ENCODE measurements at regions not wholly inside any gene's neighbourhood (a gene's known extent, or its start where the extent isn't known, plus 50 kb on each side); places are given as distances from the start of the nearest gene placed in this dataset.

DNA sequence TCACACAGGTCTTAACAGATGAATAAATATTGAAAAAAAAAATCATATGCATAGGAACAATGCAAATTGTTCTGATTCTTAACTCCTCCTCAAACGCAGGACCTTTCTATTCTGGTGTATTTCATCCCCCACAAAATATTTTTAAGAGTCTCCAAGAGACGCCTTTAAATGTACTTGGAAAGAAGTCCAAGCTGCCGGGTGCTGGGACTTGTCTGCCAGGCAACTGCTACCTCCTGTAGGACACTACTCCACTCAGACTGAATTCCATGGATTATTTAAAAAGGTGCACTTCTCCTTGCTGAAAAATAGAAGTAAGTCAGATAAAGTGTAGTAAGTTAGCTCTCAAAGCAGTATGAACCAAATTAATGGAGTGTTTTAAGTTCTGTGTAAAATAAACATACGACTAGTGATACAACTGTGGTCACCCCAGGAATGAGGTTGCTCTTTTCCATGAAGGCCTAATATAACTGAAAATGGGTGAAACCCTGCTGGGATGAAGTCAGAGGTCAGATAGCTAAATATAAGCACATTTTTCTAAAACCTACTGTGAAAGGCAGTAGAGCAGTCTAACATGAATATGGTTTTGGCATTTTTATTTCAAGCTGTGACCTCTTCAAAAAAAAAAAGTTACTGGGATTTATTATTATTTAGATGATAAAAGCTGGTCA lies 189.2 kb upstream of the PBX1 start:
- in situ Hi-C loops (cut with HindIII; ENCODE audit: low sequenced_read_pairs), result no loop called here
- TF ChIP-seq, protein P1, sequence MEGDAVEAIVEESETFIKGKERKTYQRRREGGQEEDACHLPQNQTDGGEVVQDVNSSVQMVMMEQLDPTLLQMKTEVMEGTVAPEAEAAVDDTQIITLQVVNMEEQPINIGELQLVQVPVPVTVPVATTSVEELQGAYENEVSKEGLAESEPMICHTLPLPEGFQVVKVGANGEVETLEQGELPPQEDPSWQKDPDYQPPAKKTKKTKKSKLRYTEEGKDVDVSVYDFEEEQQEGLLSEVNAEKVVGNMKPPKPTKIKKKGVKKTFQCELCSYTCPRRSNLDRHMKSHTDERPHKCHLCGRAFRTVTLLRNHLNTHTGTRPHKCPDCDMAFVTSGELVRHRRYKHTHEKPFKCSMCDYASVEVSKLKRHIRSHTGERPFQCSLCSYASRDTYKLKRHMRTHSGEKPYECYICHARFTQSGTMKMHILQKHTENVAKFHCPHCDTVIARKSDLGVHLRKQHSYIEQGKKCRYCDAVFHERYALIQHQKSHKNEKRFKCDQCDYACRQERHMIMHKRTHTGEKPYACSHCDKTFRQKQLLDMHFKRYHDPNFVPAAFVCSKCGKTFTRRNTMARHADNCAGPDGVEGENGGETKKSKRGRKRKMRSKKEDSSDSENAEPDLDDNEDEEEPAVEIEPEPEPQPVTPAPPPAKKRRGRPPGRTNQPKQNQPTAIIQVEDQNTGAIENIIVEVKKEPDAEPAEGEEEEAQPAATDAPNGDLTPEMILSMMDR (IDR thresholded peaks at IDR 0.05; ENCODE audit: low read depth, low read length), result no peak
- peak; percentile 45 for DNase-seq (ENCODE audit: low read depth, low spot score)
- H3K4me3 ChIP-seq (ENCODE audit: low read depth, low read length), result no peak overlapping the region

DNA sequence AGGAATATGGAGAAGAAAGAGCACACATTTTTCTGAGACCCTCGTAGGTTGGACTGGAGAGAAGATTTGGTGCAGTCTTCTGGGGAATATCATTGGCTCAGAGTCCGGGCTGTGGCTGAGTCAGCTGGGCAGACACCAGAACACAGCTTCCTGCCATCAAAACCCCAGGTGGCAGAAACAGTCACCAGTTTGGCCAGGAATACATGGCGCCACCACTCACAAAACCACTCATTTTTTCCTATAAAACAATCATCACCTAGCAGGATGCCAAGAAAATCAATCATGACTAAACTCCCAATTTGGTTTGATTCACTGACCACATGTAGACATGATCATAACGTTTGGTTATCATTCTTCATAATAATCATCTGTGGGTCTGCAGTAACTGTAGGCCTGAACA lies 178.1 kb upstream of the PBX1 start:
- DNase-seq (ENCODE audit: low read depth, low spot score), result peak; percentile 74
- TF ChIP-seq, protein P1 (IDR thresholded peaks at IDR 0.05; ENCODE audit: low read depth, low read length), result no peak
- in situ Hi-C loops (cut with HindIII; ENCODE audit: low sequenced_read_pairs), result no loop called here
- no peak overlapping the region for H3K4me3 ChIP-seq (ENCODE audit: low read depth, low read length)

DNA sequence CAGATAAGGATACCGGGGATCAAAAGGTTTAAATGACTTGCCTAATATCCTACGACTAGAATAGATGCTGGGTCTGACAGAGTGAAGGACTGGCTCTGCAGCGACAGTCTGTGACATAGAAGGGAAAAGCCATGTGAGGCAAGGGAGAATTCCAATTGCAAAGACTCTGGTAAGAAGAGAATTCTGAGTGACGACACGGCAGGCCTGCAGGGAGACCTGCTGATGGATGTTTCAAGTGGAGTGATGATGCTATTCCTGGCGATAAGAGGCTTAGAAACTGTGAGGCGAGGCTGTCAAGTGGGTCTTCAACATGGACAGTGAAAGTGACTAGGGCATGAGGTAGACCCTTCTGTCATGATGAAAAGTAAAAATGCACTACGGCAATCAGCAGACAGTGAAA lies 176.6 kb upstream of the PBX1 start:
- H3K4me3 ChIP-seq (ENCODE audit: low read depth, low read length), result no peak overlapping the region
- TF ChIP-seq, protein P1 (IDR thresholded peaks at IDR 0.05; ENCODE audit: low read depth, low read length), result no peak
- in situ Hi-C loops (cut with HindIII; ENCODE audit: low sequenced_read_pairs), result no loop called here
- DNase-seq (ENCODE audit: low read depth, low spot score), result no peak

DNA sequence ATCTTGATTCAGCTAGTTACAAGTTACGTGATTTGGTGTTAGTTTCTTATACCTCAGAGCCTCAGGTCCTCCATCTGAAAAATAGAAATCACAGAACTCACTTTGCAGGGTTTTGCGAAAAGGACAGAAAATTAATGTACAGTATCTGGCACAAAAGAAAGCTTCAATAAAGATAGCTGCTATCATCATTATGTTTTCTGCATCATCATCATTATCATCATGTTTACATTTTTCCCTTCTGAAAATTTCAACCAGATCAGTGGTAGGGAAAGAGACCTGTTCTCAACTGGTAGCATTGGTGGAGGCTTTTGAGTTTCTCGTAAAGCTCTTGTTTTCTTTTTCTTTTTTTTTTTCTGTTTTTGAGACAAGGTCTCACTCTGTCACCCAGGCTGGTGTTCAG lies 174.7 kb upstream of the PBX1 start:
- TF ChIP-seq, protein P1 (IDR thresholded peaks at IDR 0.05; ENCODE audit: low read depth, low read length), result no peak
- in situ Hi-C loops (cut with HindIII; ENCODE audit: low sequenced_read_pairs), result no loop called here
- no peak for DNase-seq (ENCODE audit: low read depth, low spot score)
- no peak overlapping the region for H3K4me3 ChIP-seq (ENCODE audit: low read depth, low read length)

DNA sequence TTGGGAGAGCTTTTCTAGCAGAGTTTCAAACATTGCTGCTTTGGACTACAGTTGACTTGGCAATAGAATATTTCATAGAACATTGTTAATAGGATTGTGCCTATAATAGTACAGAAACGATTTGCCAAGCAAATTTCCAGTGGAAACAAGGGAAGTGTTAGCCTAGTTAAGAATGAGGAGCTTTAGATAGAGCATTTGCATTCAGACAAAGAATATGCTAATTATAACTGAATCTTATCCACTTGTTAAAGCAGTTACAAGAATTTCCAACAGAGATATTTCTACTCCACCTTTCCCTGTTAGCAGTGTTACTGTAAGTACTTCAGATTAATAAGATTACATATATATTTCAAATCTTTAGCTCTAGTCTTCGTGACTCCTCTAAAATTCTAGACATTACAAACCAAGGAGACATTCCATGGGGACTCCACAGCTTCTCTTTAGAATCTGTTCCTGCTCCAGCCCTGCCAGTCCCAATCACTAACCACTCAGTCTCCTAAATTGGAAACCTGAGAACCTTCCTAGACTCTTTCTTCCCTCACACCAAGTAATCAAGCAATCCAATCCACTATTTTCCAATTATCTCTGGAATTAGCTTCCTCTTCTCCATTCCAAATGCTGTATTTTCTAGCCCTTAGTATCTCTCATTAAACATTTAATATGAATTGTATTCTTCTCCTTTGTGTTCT lies 141.8 kb upstream of the PBX1 start:
- no peak for DNase-seq (ENCODE audit: low read depth, low spot score)
- TF ChIP-seq, protein P1 (IDR thresholded peaks at IDR 0.05; ENCODE audit: low read depth, low read length), result no peak
- in situ Hi-C loops (cut with HindIII; ENCODE audit: low sequenced_read_pairs), result no loop called here
- no peak overlapping the region for H3K4me3 ChIP-seq (ENCODE audit: low read depth, low read length)

DNA sequence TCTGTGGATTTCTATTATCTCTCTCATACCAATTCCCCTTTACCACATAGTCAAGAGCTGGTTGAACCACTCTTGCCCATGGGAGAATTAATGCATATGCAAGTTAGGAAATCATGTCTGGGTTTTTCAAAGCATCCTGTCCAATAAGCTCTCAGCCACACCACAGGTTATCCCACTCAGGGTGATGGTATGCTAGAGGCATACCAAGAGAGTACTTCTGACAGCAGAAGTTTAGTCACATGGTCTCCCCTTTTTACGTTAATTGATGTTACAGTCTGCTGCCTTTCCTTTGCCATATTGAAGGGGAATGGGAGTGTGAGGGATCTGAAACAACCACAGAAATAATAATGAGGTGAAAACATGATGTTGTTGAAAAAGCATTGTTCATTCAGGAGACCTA lies 135.8 kb upstream of the PBX1 start:
- no peak for DNase-seq (ENCODE audit: low read depth, low spot score)
- TF ChIP-seq, protein P1 (IDR thresholded peaks at IDR 0.05; ENCODE audit: low read depth, low read length), result no peak
- no peak overlapping the region for H3K4me3 ChIP-seq (ENCODE audit: low read depth, low read length)
- in situ Hi-C loops (cut with HindIII; ENCODE audit: low sequenced_read_pairs), result no loop called here
